Skeletal muscle cell (primary cell): ENCODE measurements at regions not wholly inside any gene's neighbourhood (a gene's known extent, or its start where the extent isn't known, plus 50 kb on each side); places are given as distances from the start of the nearest gene placed in this dataset.
"Not testable (repeated sequence)": the region's sequence is repeated elsewhere in the genome, so short reads cannot be mapped to it uniquely, and the experiment has no call there.

ENCODE experiments used
- DNase-seq: peaks from one replicate; pipeline ENCODE4 v3.0.0-alpha.2; 2010; ENCODE audit warnings: low read depth
- H3K4me3 ChIP-seq: 2 replicates; pipeline ENCODE4 v1.5.1; 2011; ENCODE audit warnings: low read depth, mild to moderate bottlenecking, control low read depth, low read length, moderate library complexity

- not testable (repeated sequence) for H3K4me3 ChIP-seq, DNase-seq
Observed at GRCh38 chr4:54993473-54994026, 131.8 kb downstream of the KDR start.

- no peak for DNase-seq
- no peak overlapping the region for H3K4me3 ChIP-seq
Observed at GRCh38 chr4:54992266-54992665, 133.1 kb downstream of the KDR start.

- no peak overlapping the region for H3K4me3 ChIP-seq
- DNase-seq, result no peak
Observed at GRCh38 chr4:54988655-54989054, 136.7 kb downstream of the KDR start.

- no peak overlapping the region for H3K4me3 ChIP-seq
- no peak for DNase-seq
Observed at GRCh38 chr4:54986095-54986846, 139.1 kb downstream of the KDR start.

- H3K4me3 ChIP-seq, result no peak overlapping the region
- DNase-seq, result no peak
Observed at GRCh38 chr4:54976682-54977081, 148.7 kb downstream of the KDR start.

- no peak for DNase-seq
- H3K4me3 ChIP-seq, result no peak overlapping the region
Observed at GRCh38 chr4:54976031-54976430, 149.4 kb downstream of the KDR start.

- H3K4me3 ChIP-seq, result no peak overlapping the region
- no peak for DNase-seq
Observed at GRCh38 chr4:54973784-54974183, 151.6 kb downstream of the KDR start.

GRCh38 chr4:54971474-54971950 lies 153.9 kb downstream of the KDR start:
- H3K4me3 ChIP-seq, result no peak overlapping the region
- DNase-seq, result peak; percentile 10

- no peak overlapping the region for H3K4me3 ChIP-seq
- no peak for DNase-seq
Observed at GRCh38 chr4:54967289-54967688, 158.1 kb downstream of the KDR start.

- no peak overlapping the region for H3K4me3 ChIP-seq
- DNase-seq, result no peak
Observed at GRCh38 chr4:54961357-54961975, 163.9 kb downstream of the KDR start.

GRCh38 chr4:54959651-54960116 lies 165.7 kb downstream of the KDR start:
- H3K4me3 ChIP-seq, result no peak overlapping the region
- peak; percentile 27 for DNase-seq

- H3K4me3 ChIP-seq, result no peak overlapping the region
- no peak for DNase-seq
Observed at GRCh38 chr4:54959131-54959530, 166.3 kb downstream of the KDR start.

GRCh38 chr4:54958236-54958635 lies 167.2 kb downstream of the KDR start:
- DNase-seq, result no peak
- no peak overlapping the region for H3K4me3 ChIP-seq

GRCh38 chr4:54954656-54955388 lies 170.6 kb downstream of the KDR start:
- H3K4me3 ChIP-seq, result no peak overlapping the region
- DNase-seq, result no peak

- DNase-seq, result no peak
- no peak overlapping the region for H3K4me3 ChIP-seq
Observed at GRCh38 chr4:54946741-54947140, 178.7 kb downstream of the KDR start.

- no peak overlapping the region for H3K4me3 ChIP-seq
- no peak for DNase-seq
Observed at GRCh38 chr4:54945838-54946237, 179.6 kb downstream of the KDR start.

- no peak for DNase-seq
- no peak overlapping the region for H3K4me3 ChIP-seq
Observed at GRCh38 chr4:54942721-54943120, 182.7 kb downstream of the KDR start.

GRCh38 chr4:54941994-54942552 lies 183.3 kb downstream of the KDR start:
- H3K4me3 ChIP-seq, result no peak overlapping the region
- DNase-seq, result no peak

- DNase-seq, result no peak
- no peak overlapping the region for H3K4me3 ChIP-seq
Observed at GRCh38 chr4:54940996-54941865, 184.2 kb downstream of the KDR start.
